SK-N-SH (cell line): ENCODE measurements at regions not wholly inside any gene's neighbourhood (a gene's known extent, or its start where the extent isn't known, plus 50 kb on each side); places are given as distances from the start of the nearest gene placed in this dataset.

ENCODE experiments used
- CTCF ChIA-PET: fragments of 300-600, 350-600 bp; formaldehyde crosslinking; extraction: SDS; loops from one replicate; lab custom pipeline; 2021; lab: Yijun Ruan, JAX
- POLR2A ChIA-PET: fragments of 350-600 bp; sonication (Branson Sonifier 250); formaldehyde crosslinking; extraction: SDS; loops from one replicate; lab custom pipeline; 2020; ENCODE audit warnings: antibody characterized with exemption, inconsistent platforms; lab: Yijun Ruan, JAX
- DNase-seq: peaks from one replicate; pipeline ENCODE4 v3.0.0; 2012
- H2AFZ ChIP-seq: fragments of 200-600 bp; sonication (generic); 2 replicates; pipeline ENCODE4 v1.8.1; 2016; ENCODE audit warnings: antibody characterized with exemption, mild to moderate bottlenecking, low read depth
- H3F3A ChIP-seq: fragments of 200-600 bp; sonication (generic); replicated peaks from 2 replicates; pipeline ENCODE3; 2016; ENCODE audit warnings: antibody characterized with exemption, mild to moderate bottlenecking; ENCODE audit not compliant: insufficient read depth
- H3K27ac ChIP-seq, 2 experiments: fragments of 200-500 bp in 1 of 2; fragments of 200-600 bp in 1 of 2; sonication (Bioruptor generic) in 1 of 2; sonication (generic), shearing (Covaris generic) in 1 of 2; 2 replicates each; pipeline versions ENCODE4 v1.5.1 to v1.6.1; 2014 to 2016; ENCODE audit warnings: low read depth in 2 of 2, inconsistent platforms in 1 of 2, low read length in 1 of 2, mild to moderate bottlenecking in 1 of 2, mixed read lengths in 1 of 2
- H3K27me3 ChIP-seq: fragments of 200-600 bp; sonication (generic), shearing (Covaris generic); 2 replicates; pipeline ENCODE4 v1.6.1; 2016; ENCODE audit warnings: mixed run types; ENCODE audit not compliant: insufficient read depth
- H3K36me3 ChIP-seq, 2 experiments: fragments of 200-500 bp in 1 of 2; fragments of 200-600 bp in 1 of 2; sonication (Bioruptor generic) in 1 of 2; sonication (generic) in 1 of 2; replicated peaks in 1 of 2; 2 replicates each; pipeline versions ENCODE3 to v1.5.1; 2014 to 2016; ENCODE audit warnings: low read length in 1 of 2, mild to moderate bottlenecking in 1 of 2; ENCODE audit not compliant: insufficient read depth in 2 of 2, control insufficient read depth in 1 of 2
- H3K4me1 ChIP-seq, 2 experiments: fragments of 200-500 bp in 1 of 2; fragments of 200-600 bp in 1 of 2; sonication (Bioruptor generic) in 1 of 2; sonication (generic), shearing (Covaris generic) in 1 of 2; 2 replicates each; pipeline versions ENCODE4 v1.5.1 to v1.6.1; 2014 to 2016; ENCODE audit warnings: low read depth in 1 of 2, low read length in 1 of 2, mixed run types in 1 of 2; ENCODE audit not compliant: insufficient read depth in 2 of 2, control insufficient read depth in 1 of 2
- H3K4me2 ChIP-seq: fragments of 200-600 bp; sonication (generic), shearing (Covaris generic); 2 replicates; pipeline ENCODE4 v1.6.1; 2017; ENCODE audit warnings: mixed run types
- H3K4me3 ChIP-seq, 2 experiments: fragments of 200-500 bp in 1 of 2; fragments of 200-600 bp in 1 of 2; sonication (Bioruptor generic) in 1 of 2; sonication (generic), shearing (Covaris generic) in 1 of 2; 2 replicates each; pipeline versions ENCODE4 v1.5.1 to v1.8.1; 2014 to 2016; ENCODE audit warnings: low read depth in 2 of 2, inconsistent platforms in 1 of 2, low read length in 1 of 2, mild to moderate bottlenecking in 1 of 2, mixed read lengths in 1 of 2, moderate library complexity in 1 of 2
- H3K79me2 ChIP-seq: fragments of 200-600 bp; sonication (generic); 2 replicates; pipeline ENCODE4 v1.8.1; 2017; ENCODE audit warnings: mild to moderate bottlenecking; ENCODE audit not compliant: insufficient read depth
- H3K9ac ChIP-seq: fragments of 200-600 bp; sonication (generic); 2 replicates; pipeline ENCODE4 v1.6.1; 2017; ENCODE audit warnings: mixed run types
- H3K9me2 ChIP-seq: fragments of 200-600 bp; sonication (generic); 2 replicates; pipeline ENCODE4 v1.6.1; 2017; ENCODE audit warnings: mixed run types
- H3K9me3 ChIP-seq: fragments of 200-600 bp; sonication (generic); 2 replicates; pipeline ENCODE4 v1.6.1; 2017; ENCODE audit warnings: mixed run types, mild to moderate bottlenecking, moderate library complexity
- H4K20me1 ChIP-seq: fragments of 200-600 bp; sonication (generic); 2 replicates; pipeline ENCODE4 v1.6.1; 2017; ENCODE audit warnings: mild to moderate bottlenecking, mixed run types; ENCODE audit not compliant: insufficient read depth
- ELF1 ChIP-seq: IDR thresholded peaks from 2 replicates; pipeline ENCODE4 v1.4.0; 2012
- FOSL2 ChIP-seq: IDR thresholded peaks from 2 replicates; pipeline ENCODE4 v1.4.0; 2012; ENCODE audit warnings: low read depth, mild to moderate bottlenecking, moderate library complexity, borderline replicate concordance
- IRF3 ChIP-seq: fragments of 150-350 bp; IDR thresholded peaks from 2 replicates; pipeline ENCODE4 v1.6.1; 2016; ENCODE audit warnings: mild to moderate bottlenecking, low read depth, low read length
- MEF2A ChIP-seq: IDR thresholded peaks from 2 replicates; pipeline ENCODE4 v1.4.0; 2012; ENCODE audit warnings: low read depth, borderline replicate concordance
- NFIC ChIP-seq: IDR thresholded peaks from 2 replicates; pipeline ENCODE4 v1.4.0; 2012; ENCODE audit warnings: borderline replicate concordance
- RAD21 ChIP-seq: IDR thresholded peaks from 2 replicates; pipeline ENCODE4 v1.6.1; 2012; ENCODE audit warnings: mild to moderate bottlenecking, low read length
- RCOR1 ChIP-seq: fragments of 150-350 bp; IDR thresholded peaks from 2 replicates; pipeline ENCODE4 v1.6.1; 2017; ENCODE audit warnings: antibody characterized with exemption, low read length
- REST ChIP-seq: IDR thresholded peaks from 2 replicates; pipeline ENCODE4 v1.6.1; 2012; ENCODE audit warnings: mild to moderate bottlenecking, low read depth, low read length, moderate library complexity
- SMC3 ChIP-seq: IDR thresholded peaks from 2 replicates; pipeline ENCODE4 v1.6.1; 2012; ENCODE audit warnings: low read depth, low read length, improper control_type of control experiment
- TCF12 ChIP-seq: IDR thresholded peaks from 2 replicates; pipeline ENCODE4 v1.4.0; 2012
- WGBS: methylation state at CpG from one replicate; pipeline ENCODE4 v1.1.6; 2017; ENCODE audit warnings: low lambda C conversion rate; 5-methylcytosine and 5-hydroxymethylcytosine counted together
- TF ChIP-seq, protein P1 (sequence below): fragments of 200-600 bp; sonication (generic); IDR thresholded peaks from 2 replicates; pipeline ENCODE4 v1.6.1; 2017; ENCODE audit warnings: antibody characterized with exemption, mild to moderate bottlenecking, moderate library complexity

DNA sequence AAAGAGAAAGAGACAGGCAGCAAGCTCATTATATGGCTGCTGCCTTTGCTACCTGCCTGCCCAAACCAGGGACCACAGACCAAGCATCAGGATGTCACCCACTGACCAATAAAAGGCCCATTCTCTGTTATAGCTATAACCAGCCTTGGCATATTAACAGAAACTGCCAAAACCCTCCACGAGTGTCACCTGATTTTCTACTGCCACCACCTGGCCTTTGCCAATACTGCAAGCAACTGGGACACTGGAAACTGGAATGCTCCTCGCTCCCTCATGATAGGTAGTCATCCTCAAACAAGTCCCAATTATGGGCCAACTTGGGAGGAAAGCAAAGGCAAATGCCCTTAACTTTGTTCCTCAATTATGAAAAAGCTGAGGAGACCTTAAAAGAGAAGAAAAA lies 76.0 kb downstream of the SPIN4 start:
- no peak overlapping the region for H3K9ac ChIP-seq
- H3K9me2 ChIP-seq = no peaks in the 10 kb centered on the region
- no peak overlapping the region for H2AFZ ChIP-seq
- TF ChIP-seq, protein P1, sequence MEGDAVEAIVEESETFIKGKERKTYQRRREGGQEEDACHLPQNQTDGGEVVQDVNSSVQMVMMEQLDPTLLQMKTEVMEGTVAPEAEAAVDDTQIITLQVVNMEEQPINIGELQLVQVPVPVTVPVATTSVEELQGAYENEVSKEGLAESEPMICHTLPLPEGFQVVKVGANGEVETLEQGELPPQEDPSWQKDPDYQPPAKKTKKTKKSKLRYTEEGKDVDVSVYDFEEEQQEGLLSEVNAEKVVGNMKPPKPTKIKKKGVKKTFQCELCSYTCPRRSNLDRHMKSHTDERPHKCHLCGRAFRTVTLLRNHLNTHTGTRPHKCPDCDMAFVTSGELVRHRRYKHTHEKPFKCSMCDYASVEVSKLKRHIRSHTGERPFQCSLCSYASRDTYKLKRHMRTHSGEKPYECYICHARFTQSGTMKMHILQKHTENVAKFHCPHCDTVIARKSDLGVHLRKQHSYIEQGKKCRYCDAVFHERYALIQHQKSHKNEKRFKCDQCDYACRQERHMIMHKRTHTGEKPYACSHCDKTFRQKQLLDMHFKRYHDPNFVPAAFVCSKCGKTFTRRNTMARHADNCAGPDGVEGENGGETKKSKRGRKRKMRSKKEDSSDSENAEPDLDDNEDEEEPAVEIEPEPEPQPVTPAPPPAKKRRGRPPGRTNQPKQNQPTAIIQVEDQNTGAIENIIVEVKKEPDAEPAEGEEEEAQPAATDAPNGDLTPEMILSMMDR = peak; percentile 67
- TF ChIP-seq SMC3 (peak; percentile 42; the same call in 1 of the 2 replicates), RAD21 (peak; percentile 50), ELF1 (no peak), FOSL2 (no peak), MEF2A (no peak)
- TF ChIP-seq, all 33 proteins: peak for 3
- Histone ChIP-seq H3K27ac (no peak overlapping the region), H3K4me1 (no peaks in the 10 kb centered on the region), H4K20me1 (no peaks in the 10 kb centered on the region), H3K36me3 (no peaks in the 10 kb centered on the region), H3K9me3 (no peaks in the 10 kb centered on the region), H3K4me3 (no peak overlapping the region), H3K27me3 (no peaks in the 10 kb centered on the region), H3K4me2 (no peak overlapping the region), H3F3A (no peaks in the 10 kb centered on the region), H3K79me2 (no peaks in the 10 kb centered on the region)
- 0% methylated on average over 2 of the region's 2 CpGs for WGBS
- ChIA-PET CTCF (interaction anchor here (0.7 to 1.8 kb wide), 6 partner anchors 9 to 412 kb away, joined by 3 to 7 read pairs (median 3); no protein-coding TSS in a partner anchor), POLR2A (no interaction called here)
- peak; percentile 11 for DNase-seq

DNA sequence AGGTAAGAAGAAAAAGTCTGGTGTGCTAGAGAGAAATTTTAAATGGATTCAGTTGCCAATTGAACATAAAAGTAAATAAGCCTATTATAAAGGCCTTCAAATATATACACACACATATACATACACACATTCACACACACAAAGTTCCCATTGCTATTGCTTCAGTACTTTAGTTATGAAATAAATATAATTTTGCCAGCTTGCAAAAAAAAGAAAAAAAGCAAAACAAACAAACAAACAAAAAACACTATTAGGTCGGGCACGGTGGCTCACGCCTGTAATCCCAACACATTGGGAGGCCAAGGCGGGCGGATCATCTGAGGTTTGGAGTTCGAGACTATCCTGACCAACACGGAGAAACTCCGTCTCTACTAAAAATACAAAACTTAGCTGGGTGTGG lies 80.3 kb downstream of the SPIN4 start:
- H3K9ac ChIP-seq = no peak overlapping the region
- WGBS = 44% methylated on average over 8 of the region's 8 CpGs

More for the DNA sequence above, 80.3 kb downstream of the SPIN4 start:
- Histone ChIP-seq H3K27ac (no peak overlapping the region), H3K27me3 (no peaks in the 10 kb centered on the region), H2AFZ (no peak overlapping the region), H3K9me3 (no peaks in the 10 kb centered on the region), H3K4me3 (no peak overlapping the region), H3K4me2 (no peak overlapping the region), H3K9me2 (no peaks in the 10 kb centered on the region), H3K4me1 (no peaks in the 10 kb centered on the region), H3F3A (no peaks in the 10 kb centered on the region), H4K20me1 (no peaks in the 10 kb centered on the region), H3K36me3 (no peaks in the 10 kb centered on the region), H3K79me2 (no peaks in the 10 kb centered on the region)
- DNase-seq = no peak
- TF ChIP-seq RCOR1 (no peak), TCF12 (no peak), REST (no peak), IRF3 (no peak), MEF2A (no peak), NFIC (no peak)
- CTCF ChIA-PET = no interaction called here
- POLR2A ChIA-PET = no interaction called here
